GM23338 (cell line): ENCODE measurements at regions not wholly inside any gene's neighbourhood (a gene's known extent, or its start where the extent isn't known, plus 50 kb on each side); places are given as distances from the start of the nearest gene placed in this dataset.
A peak's percentile ranks its signal among the peaks of the same experiment; 100 is the strongest.
"Not testable (repeated sequence)": the region's sequence is repeated elsewhere in the genome, so short reads cannot be mapped to it uniquely, and the experiment has no call there.

Experiments
- ATAC-seq: fragments of 200-7000 bp; cut with Tn5 transposase; 3 replicates; pipeline ENCODE4 v1.9.1; 2020
- DNase-seq: peaks from one replicate; pipeline ENCODE4 v3.0.0-alpha.2; 2015; ENCODE audit warnings: low spot score
- H2AFZ ChIP-seq: fragments of 200-600 bp; sonication (generic); 2 replicates; pipeline ENCODE4 v1.8.0; 2016; ENCODE audit warnings: antibody characterized with exemption, mild to moderate bottlenecking, moderate library complexity
- H3F3A ChIP-seq: fragments of 200-600 bp; sonication (generic); replicated peaks from 2 replicates; pipeline ENCODE4 v1.8.0; 2017; ENCODE audit warnings: antibody characterized with exemption, mixed run types, low read depth
- H3K27ac ChIP-seq: fragments of 200-600 bp; sonication (generic); 2 replicates; pipeline ENCODE4 v1.6.1; 2016; ENCODE audit warnings: low read depth
- H3K27me3 ChIP-seq: fragments of 200-600 bp; sonication (generic); 2 replicates; pipeline ENCODE4 v1.8.0; 2016; ENCODE audit warnings: mild to moderate bottlenecking, mixed run types, moderate library complexity; ENCODE audit not compliant: insufficient read depth
- H3K36me3 ChIP-seq: fragments of 200-600 bp; sonication (generic); 2 replicates; pipeline ENCODE4 v1.8.0; 2016; ENCODE audit warnings: mild to moderate bottlenecking; ENCODE audit not compliant: insufficient read depth
- H3K4me1 ChIP-seq: fragments of 200-600 bp; sonication (generic); 2 replicates; pipeline ENCODE4 v1.8.0; 2016; ENCODE audit warnings: mild to moderate bottlenecking, moderate library complexity; ENCODE audit not compliant: insufficient read depth
- H3K4me2 ChIP-seq: fragments of 200-600 bp; sonication (generic); 2 replicates; pipeline ENCODE4 v1.7.1; 2017; ENCODE audit warnings: mixed run types
- H3K4me3 ChIP-seq: fragments of 200-600 bp; sonication (generic); 2 replicates; pipeline ENCODE4 v1.6.1; 2016; ENCODE audit warnings: mixed run types
- H3K79me2 ChIP-seq: fragments of 200-600 bp; sonication (generic); replicated peaks from 2 replicates; pipeline ENCODE4 v1.8.0; 2017; ENCODE audit warnings: mild to moderate bottlenecking; ENCODE audit not compliant: insufficient read depth
- H3K9me2 ChIP-seq: fragments of 200-600 bp; sonication (generic); 2 replicates; pipeline ENCODE4 v1.8.0; 2017; ENCODE audit not compliant: insufficient read depth
- H4K20me1 ChIP-seq: fragments of 200-600 bp; sonication (generic); replicated peaks from 2 replicates; pipeline ENCODE4 v1.8.0; 2017; ENCODE audit warnings: mild to moderate bottlenecking; ENCODE audit not compliant: insufficient read depth
- H3K27ac Mint-ChIP-seq: 2 replicates; pipeline ENCODE4 v1.8.0; 2020; ENCODE audit warnings: inconsistent platforms, mild to moderate bottlenecking, moderate library complexity, mixed read lengths
- H3K27me3 Mint-ChIP-seq: 3 replicates; pipeline ENCODE4 v1.8.0; 2022; ENCODE audit warnings: low read depth, mild to moderate bottlenecking, moderate library complexity, mixed read lengths, inconsistent platforms; ENCODE audit not compliant: insufficient read depth, poor library complexity
- H3K36me3 Mint-ChIP-seq: 3 replicates; pipeline ENCODE4 v1.8.0; 2021; ENCODE audit warnings: low read depth, mild to moderate bottlenecking, inconsistent platforms, moderate library complexity, mixed read lengths
- H3K4me1 Mint-ChIP-seq: 3 replicates; pipeline ENCODE4 v1.8.0; 2020; ENCODE audit warnings: mild to moderate bottlenecking, inconsistent platforms, mixed read lengths
- H3K4me3 Mint-ChIP-seq: 3 replicates; pipeline ENCODE4 v1.8.0; 2021; ENCODE audit warnings: moderate library complexity, mild to moderate bottlenecking, inconsistent platforms, mixed read lengths
- H3K9me3 Mint-ChIP-seq: 3 replicates; pipeline ENCODE4 v1.8.0; 2020; ENCODE audit warnings: moderate library complexity, mild to moderate bottlenecking, inconsistent platforms, mixed read lengths
- NANOG ChIP-seq: IDR thresholded peaks from 2 replicates; pipeline ENCODE4 v1.6.1; 2016; ENCODE audit warnings: antibody characterized with exemption, borderline replicate concordance
- STAT1 ChIP-seq: IDR thresholded peaks from one replicate; pipeline ENCODE4 v1.6.1; 2016; ENCODE audit warnings: antibody characterized with exemption; ENCODE audit not compliant: unreplicated experiment
- TF ChIP-seq, protein P1 (sequence below), 2 experiments: fragments of 200-600 bp in 1 of 2; sonication (generic) in 1 of 2; conservative IDR thresholded peaks; 2 replicates each; pipeline versions ENCODE4 v1.5.1 to v1.6.1; 2016 to 2017; ENCODE audit warnings: antibody characterized with exemption in 2 of 2, low read depth in 2 of 2, mild to moderate bottlenecking in 2 of 2, moderate library complexity in 1 of 2

DNA sequence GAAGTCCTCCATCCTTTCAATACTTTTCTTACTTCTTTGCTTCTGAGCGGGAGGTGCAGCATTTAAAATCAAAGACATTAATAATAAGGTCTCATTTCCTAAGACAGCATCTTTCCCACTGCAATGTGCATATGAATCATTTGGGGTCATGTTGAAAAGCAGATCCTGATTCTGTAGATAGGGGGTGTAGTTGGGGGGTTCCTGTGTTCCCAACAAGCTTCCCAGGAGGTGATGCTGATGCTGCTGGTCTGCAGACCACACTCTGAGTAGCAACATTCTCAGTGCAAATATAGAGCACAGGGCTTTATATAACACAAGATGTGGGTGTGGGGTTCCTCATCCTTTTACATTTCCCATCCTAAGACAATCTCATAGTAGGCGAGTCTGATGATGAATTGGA, 126.5 kb upstream of the PALM2AKAP2 start:
- H3K9me2 ChIP-seq = no peaks in the 10 kb centered on the region; the same call in 1 of the 2 replicates
- Mint-ChIP-seq H3K27me3 (peaks cover 2% of the 10 kb centered on the region), H3K9me3 (peaks cover 6% of the 10 kb centered on the region; the same call in 1 of the 3 replicates), H3K27ac (no peak overlapping the region), H3K4me1 (peaks cover 5% of the 10 kb centered on the region; the same call in 2 of the 3 replicates), H3K4me3 (no peak overlapping the region), H3K36me3 (no peaks in the 10 kb centered on the region; the same call in 2 of the 3 replicates)
- H2AFZ ChIP-seq = no peak overlapping the region
- no peak overlapping the region for H3K27ac ChIP-seq
- no peaks in the 10 kb centered on the region for H3K27me3 ChIP-seq
- H3K79me2 ChIP-seq = no peaks in the 10 kb centered on the region
- no peaks in the 10 kb centered on the region for H4K20me1 ChIP-seq
- H3K4me3 ChIP-seq = no peak overlapping the region
- ATAC-seq (peak; percentile 57), DNase-seq (peak; percentile 46)
- H3K36me3 ChIP-seq = no peaks in the 10 kb centered on the region
- 0 out of 2 replicates have a peak, but pooled peaks cover 3% of the 10 kb centered on the region for H3K4me1 ChIP-seq
- TF ChIP-seq STAT1 = no peak
- TF ChIP-seq, protein P1, sequence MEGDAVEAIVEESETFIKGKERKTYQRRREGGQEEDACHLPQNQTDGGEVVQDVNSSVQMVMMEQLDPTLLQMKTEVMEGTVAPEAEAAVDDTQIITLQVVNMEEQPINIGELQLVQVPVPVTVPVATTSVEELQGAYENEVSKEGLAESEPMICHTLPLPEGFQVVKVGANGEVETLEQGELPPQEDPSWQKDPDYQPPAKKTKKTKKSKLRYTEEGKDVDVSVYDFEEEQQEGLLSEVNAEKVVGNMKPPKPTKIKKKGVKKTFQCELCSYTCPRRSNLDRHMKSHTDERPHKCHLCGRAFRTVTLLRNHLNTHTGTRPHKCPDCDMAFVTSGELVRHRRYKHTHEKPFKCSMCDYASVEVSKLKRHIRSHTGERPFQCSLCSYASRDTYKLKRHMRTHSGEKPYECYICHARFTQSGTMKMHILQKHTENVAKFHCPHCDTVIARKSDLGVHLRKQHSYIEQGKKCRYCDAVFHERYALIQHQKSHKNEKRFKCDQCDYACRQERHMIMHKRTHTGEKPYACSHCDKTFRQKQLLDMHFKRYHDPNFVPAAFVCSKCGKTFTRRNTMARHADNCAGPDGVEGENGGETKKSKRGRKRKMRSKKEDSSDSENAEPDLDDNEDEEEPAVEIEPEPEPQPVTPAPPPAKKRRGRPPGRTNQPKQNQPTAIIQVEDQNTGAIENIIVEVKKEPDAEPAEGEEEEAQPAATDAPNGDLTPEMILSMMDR (conservative IDR thresholded peaks at IDR 0.05; ENCODE audit: low read depth in 2 of 2) = peak; percentile 8 to 53; a peak in 2 of 4 replicates
- H3F3A ChIP-seq = no peaks in the 10 kb centered on the region
- no peak overlapping the region for H3K4me2 ChIP-seq

DNA sequence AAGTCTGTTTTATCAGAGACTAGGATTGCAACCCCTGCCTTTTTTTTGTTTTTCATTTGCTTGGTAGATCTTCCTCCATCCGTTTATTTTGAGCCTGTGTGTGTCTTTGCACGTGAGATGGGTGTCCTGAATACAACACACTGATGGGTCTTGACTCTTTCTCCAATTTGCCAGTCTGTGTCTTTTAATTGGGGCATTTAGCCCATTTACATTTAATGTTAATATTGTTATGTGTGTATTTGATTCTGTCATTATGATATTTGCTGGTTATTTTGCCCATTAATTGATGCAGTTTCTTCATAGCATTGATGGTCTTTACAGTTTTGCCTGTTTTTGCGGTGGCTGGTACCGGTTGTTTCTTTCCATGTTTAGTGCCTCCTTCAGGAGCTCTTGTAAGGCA, 116.0 kb upstream of the PALM2AKAP2 start:
- not testable (repeated sequence) for H3K27me3 ChIP-seq, H3K36me3 ChIP-seq, H3K36me3 Mint-ChIP-seq, H3K9me2 ChIP-seq, H3F3A ChIP-seq, H3K27ac Mint-ChIP-seq, H3K79me2 ChIP-seq, H3K4me3 Mint-ChIP-seq, H3K4me1 ChIP-seq, H3K4me3 ChIP-seq, H2AFZ ChIP-seq, ATAC-seq, H4K20me1 ChIP-seq, H3K27me3 Mint-ChIP-seq, DNase-seq, H3K27ac ChIP-seq, H3K4me2 ChIP-seq
- peaks cover 12% of the 10 kb centered on the region; the same call in 2 of the 3 replicates for H3K9me3 Mint-ChIP-seq
- H3K4me1 Mint-ChIP-seq = peaks cover 10% of the 10 kb centered on the region; the same call in 2 of the 3 replicates

DNA sequence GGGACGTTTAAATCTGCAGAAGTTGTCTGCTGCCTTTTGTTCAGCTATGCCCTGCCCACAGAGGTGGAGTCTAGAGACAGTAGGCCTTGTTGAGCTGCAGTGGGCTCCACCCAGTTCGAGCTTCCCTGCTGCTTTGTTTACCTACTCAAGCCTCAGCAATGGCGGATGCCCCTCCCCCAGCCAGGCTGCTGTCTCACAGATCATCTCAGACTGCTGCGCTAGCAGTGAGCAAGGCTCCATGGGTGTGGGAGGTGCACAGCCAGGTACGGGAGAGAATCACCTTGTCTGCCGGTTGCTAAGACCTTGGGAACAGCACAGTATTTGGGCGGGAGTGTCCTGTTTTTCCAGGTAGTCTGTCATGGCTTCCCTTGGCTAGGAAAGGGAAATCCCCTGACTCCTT, 114.3 kb upstream of the PALM2AKAP2 start:
- DNase-seq = peak; percentile 43
- H3K36me3 Mint-ChIP-seq, H3K79me2 ChIP-seq, H3F3A ChIP-seq, H3K27me3 Mint-ChIP-seq, H3K27me3 ChIP-seq, H3K36me3 ChIP-seq, H3K9me2 ChIP-seq, H3K9me3 Mint-ChIP-seq, H4K20me1 ChIP-seq, ATAC-seq, H3K4me1 ChIP-seq: not testable (repeated sequence)
- 0 out of 3 replicates have a peak overlapping the region, but pooled peaks have one; percentile 20 for H3K4me3 Mint-ChIP-seq
- Histone ChIP-seq H2AFZ (peak overlapping the region; percentile 97), H3K4me2 (peak overlapping the region; percentile 68), H3K4me3 (peak overlapping the region; percentile 26; the same call in 1 of the 2 replicates), H3K27ac (0 out of 2 replicates have a peak overlapping the region, but pooled peaks have one; percentile 19)
- peak overlapping the region; percentile 85 for H3K27ac Mint-ChIP-seq
- peaks cover 10% of the 10 kb centered on the region; the same call in 2 of the 3 replicates for H3K4me1 Mint-ChIP-seq

DNA sequence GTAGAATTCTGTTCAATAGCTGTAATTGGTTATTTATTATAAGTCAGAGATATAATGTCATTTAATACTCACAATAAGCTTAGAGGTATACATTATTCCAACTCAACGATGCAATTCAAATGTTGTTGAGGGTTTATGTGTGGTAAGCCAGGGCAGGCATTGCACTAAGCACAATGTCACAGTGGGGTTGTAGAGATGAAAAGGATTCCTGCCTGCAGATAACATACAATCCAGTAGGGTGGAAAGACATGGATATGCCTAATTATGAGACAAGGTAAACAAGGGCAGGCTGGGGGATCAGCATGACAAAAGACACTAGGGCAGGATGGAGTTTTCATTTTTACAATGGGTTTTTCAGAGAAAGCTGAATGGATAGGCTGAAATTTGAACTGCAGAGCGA, 98.7 kb upstream of the PALM2AKAP2 start:
- DNase-seq = peak; percentile 5
- no peaks in the 10 kb centered on the region for H3K36me3 ChIP-seq
- peaks cover 16% of the 10 kb centered on the region for H3K4me1 ChIP-seq
- peak; percentile 48; the same call in 2 of the 3 replicates for ATAC-seq
- H3K9me2 ChIP-seq = 0 out of 2 replicates have a peak, but pooled peaks cover 5% of the 10 kb centered on the region
- Mint-ChIP-seq H3K27me3 (no peaks in the 10 kb centered on the region), H3K9me3 (no peaks in the 10 kb centered on the region), H3K4me1 (peaks cover 9% of the 10 kb centered on the region), H3K27ac (no peak overlapping the region), H3K4me3 (no peak overlapping the region), H3K36me3 (no peaks in the 10 kb centered on the region)
- no peaks in the 10 kb centered on the region for H3F3A ChIP-seq
- TF ChIP-seq NANOG = no peak
- no peak overlapping the region for H3K4me3 ChIP-seq
- no peak overlapping the region for H3K27ac ChIP-seq
- H3K79me2 ChIP-seq = no peaks in the 10 kb centered on the region
- H2AFZ ChIP-seq = no peak overlapping the region
- peak overlapping the region; percentile 42; the same call in 1 of the 2 replicates for H3K4me2 ChIP-seq
- H4K20me1 ChIP-seq = no peaks in the 10 kb centered on the region
- no peaks in the 10 kb centered on the region for H3K27me3 ChIP-seq
